ENCODE measurements at regions not wholly inside any gene's neighbourhood (a gene's known extent, or its start where the extent isn't known, plus 50 kb on each side); places are given as distances from the start of the nearest gene placed in this dataset.
A peak's percentile ranks its signal among the peaks of the same experiment; 100 is the strongest.

- DNase-seq (ENCODE audit: low spot score): no peak
These were observed 136.9 kb downstream of the SCARB1 start for GRCh38 chr12:124726596-124727263.

DNA sequence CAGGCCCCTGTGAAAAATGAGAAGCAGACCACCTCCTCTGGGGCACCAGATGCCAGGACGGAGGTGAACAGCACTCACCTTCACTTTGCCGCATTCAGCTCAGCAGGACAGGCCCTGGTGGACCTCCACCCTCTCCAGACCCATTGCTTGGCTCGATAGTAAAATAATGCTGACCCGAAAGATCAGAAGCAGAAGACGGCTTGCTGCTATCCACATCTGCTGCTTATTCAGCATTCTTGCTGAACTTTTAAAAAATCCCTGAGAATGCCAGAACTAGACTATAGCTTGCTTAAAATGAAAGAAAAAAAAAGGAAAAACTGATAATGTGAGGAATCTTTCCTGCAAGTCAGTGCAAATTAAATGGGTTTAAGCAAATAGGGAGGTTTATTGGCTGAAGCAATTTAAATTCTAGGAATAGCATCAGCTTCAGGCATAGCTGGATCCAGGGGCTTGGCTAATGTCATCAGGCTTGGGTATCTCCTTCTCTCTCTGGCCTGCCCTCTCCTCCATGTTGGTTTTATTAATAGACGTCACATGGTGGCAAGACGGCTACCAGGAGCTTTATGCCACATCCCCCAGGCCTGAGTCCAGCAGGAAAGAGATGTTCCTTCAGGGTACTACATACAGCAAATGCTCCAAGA, 137.9 kb downstream of the SCARB1 start:
- no peak for DNase-seq (ENCODE audit: low spot score)

GRCh38 chr12:124725099-124725498, 138.6 kb downstream of the SCARB1 start:
- no peak for DNase-seq (ENCODE audit: low spot score)

GRCh38 chr12:124722878-124723277, 140.8 kb downstream of the SCARB1 start:
- no peak for DNase-seq (ENCODE audit: low spot score)

GRCh38 chr12:124721501-124722162, 142.0 kb downstream of the SCARB1 start:
- no peak for DNase-seq (ENCODE audit: low spot score)

- DNase-seq (ENCODE audit: low spot score): peak; percentile 95
These were observed 142.8 kb downstream of the SCARB1 start for GRCh38 chr12:124720681-124721500.

GRCh38 chr12:124720004-124720680, 143.5 kb downstream of the SCARB1 start:
- peak; percentile 88 for DNase-seq (ENCODE audit: low spot score)

GRCh38 chr12:124719231-124719630, 144.4 kb downstream of the SCARB1 start:
- no peak for DNase-seq (ENCODE audit: low spot score)

DNA sequence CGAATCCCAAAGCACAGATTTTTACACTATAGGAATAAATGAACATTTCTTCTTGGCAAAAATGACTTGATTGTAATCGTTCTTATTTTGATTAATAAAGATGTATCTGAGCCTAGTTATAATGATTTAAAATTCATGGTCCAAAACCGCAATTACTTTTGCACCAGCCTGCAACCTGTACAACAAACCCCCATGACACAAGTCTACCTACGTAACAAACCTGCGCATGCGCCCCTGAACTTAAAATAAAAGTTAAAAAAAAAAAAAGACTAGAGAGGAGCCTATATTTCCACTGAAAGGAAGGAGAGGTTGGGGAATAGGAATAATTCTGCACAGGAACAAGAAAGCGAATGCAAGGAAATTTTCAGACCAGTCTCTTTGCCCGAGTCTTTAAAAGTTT, 145.2 kb downstream of the SCARB1 start:
- no peak for DNase-seq (ENCODE audit: low spot score)

DNA sequence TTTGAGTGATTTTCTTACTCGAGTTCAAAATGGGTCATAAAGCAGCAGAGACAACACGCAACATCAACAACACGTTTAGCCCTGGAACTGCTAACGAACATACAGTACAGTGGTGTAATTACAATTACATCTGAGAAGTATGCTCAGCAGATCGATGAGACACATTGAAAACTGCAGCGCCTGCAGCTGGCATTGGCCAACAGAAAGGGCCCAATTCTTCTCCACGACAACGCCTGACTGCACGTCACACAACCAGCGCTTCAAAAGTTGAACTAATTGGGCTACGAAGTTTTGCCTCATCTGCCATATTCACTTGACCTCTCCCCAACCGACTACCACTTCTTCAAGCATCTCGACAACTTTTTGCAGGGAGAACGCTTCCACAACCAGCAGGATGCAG, 145.6 kb downstream of the SCARB1 start:
- no peak for DNase-seq (ENCODE audit: low spot score)

GRCh38 chr12:124717318-124717717, 146.3 kb downstream of the SCARB1 start:
- DNase-seq (ENCODE audit: low spot score): no peak

GRCh38 chr12:124716208-124717130, 147.2 kb downstream of the SCARB1 start:
- no peak for DNase-seq (ENCODE audit: low spot score)

- no peak for DNase-seq (ENCODE audit: low spot score)
These were observed 147.9 kb upstream of the NCOR2 start for GRCh38 chr12:124715121-124715990.

GRCh38 chr12:124713436-124714082, 146.1 kb upstream of the NCOR2 start:
- DNase-seq (ENCODE audit: low spot score): no peak

GRCh38 chr12:124713041-124713435, 145.6 kb upstream of the NCOR2 start:
- DNase-seq (ENCODE audit: low spot score): no peak

DNA sequence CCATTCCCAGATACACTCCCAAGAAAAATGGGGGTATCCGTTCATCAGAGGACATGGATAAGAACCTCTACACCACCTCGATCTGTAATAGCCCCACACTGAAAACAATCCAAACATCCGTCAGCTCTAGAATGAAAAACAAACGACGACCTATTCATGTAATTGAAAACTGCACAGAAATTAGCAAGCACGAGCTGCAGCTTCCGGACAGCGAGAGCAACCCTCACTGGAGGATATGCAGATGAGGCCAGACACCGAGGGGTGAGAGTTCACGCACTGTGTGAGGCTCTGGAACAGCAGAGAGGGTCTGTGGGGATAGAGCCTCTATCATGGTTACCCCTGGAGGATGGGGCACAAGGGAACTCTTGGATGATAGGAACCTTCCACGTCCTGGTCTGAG, 143.9 kb upstream of the NCOR2 start:
- DNase-seq (ENCODE audit: low spot score): no peak

DNA sequence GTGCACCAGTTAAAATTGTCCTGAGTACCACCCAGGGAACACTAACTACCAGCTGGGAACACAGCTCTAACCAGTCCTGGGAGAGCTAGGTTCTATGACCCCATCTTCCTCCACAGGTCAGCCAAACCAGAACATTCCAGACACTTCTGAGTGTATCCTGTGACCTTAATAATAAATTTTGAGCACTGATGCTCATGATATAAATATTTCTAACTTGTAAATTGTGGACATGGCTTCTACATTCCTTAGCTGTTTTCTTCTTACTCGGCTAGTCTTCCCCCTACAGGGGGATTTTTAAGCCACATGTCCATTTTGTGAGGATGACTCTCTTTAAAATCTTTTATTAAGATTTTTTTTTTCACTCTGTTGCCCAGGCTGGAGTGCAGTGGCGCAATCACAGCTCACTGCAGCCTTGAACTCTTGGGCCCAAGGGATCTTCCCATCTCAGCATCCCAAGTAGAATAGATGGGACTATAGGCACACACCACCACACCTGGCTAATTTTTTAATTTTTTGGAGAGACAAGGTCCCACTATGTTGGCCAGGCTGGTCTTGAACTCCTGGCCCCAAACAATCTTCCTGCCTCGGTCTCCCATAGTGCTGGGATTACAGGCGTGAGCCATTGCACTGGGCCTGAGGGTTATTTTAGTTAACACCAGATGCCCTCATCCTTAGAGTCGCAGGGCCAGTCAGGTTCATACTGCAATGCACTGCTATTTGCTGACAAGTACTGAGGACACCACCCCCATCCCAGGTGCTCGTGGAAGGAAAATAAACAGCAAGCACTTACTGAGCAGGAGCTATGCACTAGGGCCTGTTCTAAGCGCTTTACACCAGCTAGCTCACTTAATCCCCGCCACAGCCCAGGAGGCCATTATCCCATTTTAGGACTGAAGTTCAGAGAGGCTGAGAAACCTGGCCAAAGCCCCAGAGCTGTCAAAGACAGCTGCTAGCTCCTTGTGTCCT, 142.6 kb upstream of the NCOR2 start:
- no peak for DNase-seq (ENCODE audit: low spot score)

DNA sequence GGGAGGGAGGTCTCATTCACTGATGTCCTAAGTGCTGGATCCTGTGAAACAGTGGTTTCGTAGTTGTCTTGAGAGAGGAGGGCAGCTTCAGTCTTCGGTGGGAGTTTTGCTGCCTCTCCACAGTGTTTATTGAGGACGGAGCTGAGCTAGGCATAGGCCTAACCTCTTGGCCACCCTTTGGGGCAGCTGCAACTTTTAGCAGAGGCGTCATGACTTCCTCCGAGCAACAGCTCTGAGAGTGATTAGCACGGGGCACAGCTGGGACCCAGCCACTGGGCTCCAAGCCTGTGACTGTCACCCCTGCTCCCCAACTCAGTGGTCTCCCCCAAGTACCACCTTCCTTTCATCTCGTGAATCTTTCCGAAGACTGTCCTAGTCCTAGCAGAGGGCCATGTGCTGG, 139.9 kb upstream of the NCOR2 start:
- no peak for DNase-seq (ENCODE audit: low spot score)
